Transverse colon (tissue), 4 donors: ENCODE measurements at regions not wholly inside any gene's neighbourhood (a gene's known extent, or its start where the extent isn't known, plus 50 kb on each side); places are given as distances from the start of the nearest gene placed in this dataset.

Experiments
- POLR2A ChIP-seq: fragments of 450-650 bp; IDR thresholded peaks from one replicate; pipeline ENCODE4 v1.6.1; 2016; ENCODE audit warnings: antibody characterized with exemption, mild to moderate bottlenecking, moderate library complexity
- POLR2AphosphoS5 ChIP-seq, 3 donors: sonication (generic); formaldehyde crosslinking; IDR thresholded peaks; one replicate each; pipeline ENCODE4 v1.6.1; 2016; ENCODE audit warnings: antibody characterized with exemption in 3 of 3
- TF ChIP-seq, protein P1 (sequence below), 5 experiments: fragments of 200-600 bp in 3 of 5; fragments of 450-650 bp in 2 of 5; sonication (generic) in 3 of 5; IDR thresholded peaks; 1 replicate in 2 of 5; 2 replicates in 3 of 5; pipeline ENCODE4 v1.5.1; 2016 to 2017; ENCODE audit warnings: antibody characterized with exemption in 5 of 5, inconsistent platforms in 3 of 5, mild to moderate bottlenecking in 2 of 5, moderate library complexity in 1 of 5

DNA sequence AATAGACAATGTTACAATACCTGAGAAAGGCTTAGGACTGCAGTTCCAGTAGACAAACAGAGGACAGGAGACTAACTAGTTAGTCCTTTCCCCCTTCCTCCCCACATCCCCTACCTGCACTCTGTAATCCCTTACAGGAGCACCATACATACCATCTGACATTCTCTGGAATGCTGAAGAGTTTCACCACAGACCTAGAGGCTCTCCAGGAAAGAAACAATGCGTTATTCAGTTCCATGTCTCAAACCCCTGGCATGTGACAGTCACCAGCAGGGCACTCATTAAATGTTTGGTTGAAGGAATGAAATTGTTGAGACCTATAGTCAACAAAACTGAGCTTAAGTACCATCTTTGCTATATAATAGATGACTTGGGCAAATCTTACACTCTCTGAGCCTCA, 100.2 kb upstream of the USP38 start:
- TF ChIP-seq, protein P1, sequence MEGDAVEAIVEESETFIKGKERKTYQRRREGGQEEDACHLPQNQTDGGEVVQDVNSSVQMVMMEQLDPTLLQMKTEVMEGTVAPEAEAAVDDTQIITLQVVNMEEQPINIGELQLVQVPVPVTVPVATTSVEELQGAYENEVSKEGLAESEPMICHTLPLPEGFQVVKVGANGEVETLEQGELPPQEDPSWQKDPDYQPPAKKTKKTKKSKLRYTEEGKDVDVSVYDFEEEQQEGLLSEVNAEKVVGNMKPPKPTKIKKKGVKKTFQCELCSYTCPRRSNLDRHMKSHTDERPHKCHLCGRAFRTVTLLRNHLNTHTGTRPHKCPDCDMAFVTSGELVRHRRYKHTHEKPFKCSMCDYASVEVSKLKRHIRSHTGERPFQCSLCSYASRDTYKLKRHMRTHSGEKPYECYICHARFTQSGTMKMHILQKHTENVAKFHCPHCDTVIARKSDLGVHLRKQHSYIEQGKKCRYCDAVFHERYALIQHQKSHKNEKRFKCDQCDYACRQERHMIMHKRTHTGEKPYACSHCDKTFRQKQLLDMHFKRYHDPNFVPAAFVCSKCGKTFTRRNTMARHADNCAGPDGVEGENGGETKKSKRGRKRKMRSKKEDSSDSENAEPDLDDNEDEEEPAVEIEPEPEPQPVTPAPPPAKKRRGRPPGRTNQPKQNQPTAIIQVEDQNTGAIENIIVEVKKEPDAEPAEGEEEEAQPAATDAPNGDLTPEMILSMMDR (IDR thresholded peaks at IDR 0.05) = no peak
- TF ChIP-seq POLR2AphosphoS5 (IDR thresholded peaks at IDR 0.05) (no peak), POLR2A (no peak)
